ENCODE measurements at regions not wholly inside any gene's neighbourhood (a gene's known extent, or its start where the extent isn't known, plus 50 kb on each side); places are given as distances from the start of the nearest gene placed in this dataset.

DNA sequence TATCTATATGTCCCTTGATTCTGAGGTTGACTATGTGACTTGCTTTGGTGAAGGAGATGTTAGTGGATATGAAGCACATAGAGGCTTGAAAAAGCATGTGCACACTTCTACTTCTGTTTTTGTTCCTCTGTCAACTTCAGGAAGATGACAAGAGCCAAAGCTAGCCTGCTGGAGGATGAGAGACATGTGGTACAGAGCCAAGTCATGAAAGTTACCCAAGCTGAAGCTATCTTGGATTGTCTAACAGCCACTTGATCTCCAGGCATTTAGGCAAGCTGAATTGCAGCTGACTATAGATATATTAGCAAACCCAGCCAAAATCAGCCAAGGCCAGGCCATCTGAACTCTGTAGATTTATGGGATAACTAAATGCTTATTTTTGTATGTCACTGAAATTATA, 70.8 kb upstream of the DYNLT3 start:
- no peak for ATAC-seq
- BruUV-seq (replicated peaks) = no TSS peak
- Histone ChIP-seq H3K79me2 (ENCODE audit: control insufficient read depth, insufficient read depth, low read length) (no peaks in the 10 kb centered on the region), H3K4me2 (ENCODE audit: control insufficient read depth, insufficient read depth) (no peak overlapping the region), H3K4me1 (ENCODE audit: control insufficient read depth, insufficient read depth, low read length) (no peaks in the 10 kb centered on the region), H4K20me1 (ENCODE audit: control insufficient read depth, insufficient read depth) (no peaks in the 10 kb centered on the region), H2AFZ (ENCODE audit: control insufficient read depth, low read depth, low read length) (no peak overlapping the region), H3K27me3 (replicated peaks in 1 of 2; ENCODE audit: control insufficient read depth in 2 of 2, insufficient read depth in 2 of 2, low read length in 1 of 2) (no peaks in the 10 kb centered on the region), H3K27ac (ENCODE audit: control insufficient read depth, insufficient read depth) (no peak overlapping the region), H3K4me3 (no peak overlapping the region), H3K9ac (ENCODE audit: control insufficient read depth, insufficient read depth, low read length) (no peak overlapping the region), H3K36me3 (ENCODE audit: control insufficient read depth in 2 of 2, insufficient read depth in 2 of 2, low read length in 1 of 2) (no peaks in the 10 kb centered on the region), H3K9me3 (replicated peaks; ENCODE audit: control insufficient read depth, insufficient read depth, low read length) (no peaks in the 10 kb centered on the region)
- no peak for TF ChIP-seq SMC3 (IDR thresholded peaks at IDR 0.05; ENCODE audit: borderline replicate concordance, low read length)
- DNase-seq (ENCODE audit: low read depth, low spot score) = no peak
- POLR2A ChIA-PET = no interaction called here
- intact Hi-C loops (cut with micrococcal nuclease; ENCODE audit: unreplicated experiment) = no loop called here
- CTCF ChIA-PET = no interaction called here
- no peak for FAIRE-seq
- in situ Hi-C loops (cut with MboI) = no loop called here
- SMC1A ChIA-PET (ENCODE audit: uncharacterized antibody, unreplicated experiment) = interaction anchor here (1.2 to 1.7 kb wide), 2 partner anchors 8 to 249 kb away, joined by 4 read pairs; no protein-coding TSS in a partner anchor
- RAD21 ChIA-PET (ENCODE audit: unreplicated experiment) = no interaction called here

DNA sequence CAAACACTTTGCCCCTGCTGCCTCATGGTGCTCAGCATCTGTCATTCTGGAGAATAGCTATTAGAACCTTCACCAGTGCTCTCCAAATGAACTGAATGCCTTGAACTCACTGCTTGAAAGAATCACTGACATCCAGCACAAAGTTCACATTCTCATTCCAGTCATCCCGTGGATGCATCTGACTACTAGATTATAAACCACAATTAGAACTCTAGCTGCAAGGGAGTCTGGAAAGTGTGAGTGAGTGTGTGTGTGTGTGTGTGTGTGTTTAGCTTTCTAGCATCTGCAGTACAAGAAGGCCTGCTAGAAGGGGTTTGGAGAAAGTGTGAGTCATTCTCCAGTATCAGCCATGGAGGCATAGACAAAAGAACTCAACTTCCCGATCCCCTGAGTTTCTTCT, 71.3 kb upstream of the DYNLT3 start:
- Histone ChIP-seq H3K79me2 (ENCODE audit: control insufficient read depth, insufficient read depth, low read length) (no peaks in the 10 kb centered on the region), H3K27me3 (replicated peaks in 1 of 2; ENCODE audit: control insufficient read depth in 2 of 2, insufficient read depth in 2 of 2, low read length in 1 of 2) (no peaks in the 10 kb centered on the region), H3K27ac (ENCODE audit: control insufficient read depth, insufficient read depth) (no peak overlapping the region), H3K9ac (ENCODE audit: control insufficient read depth, insufficient read depth, low read length) (no peak overlapping the region), H4K20me1 (ENCODE audit: control insufficient read depth, insufficient read depth) (no peaks in the 10 kb centered on the region), H2AFZ (ENCODE audit: control insufficient read depth, low read depth, low read length) (no peak overlapping the region), H3K36me3 (ENCODE audit: control insufficient read depth in 2 of 2, insufficient read depth in 2 of 2, low read length in 1 of 2) (no peaks in the 10 kb centered on the region), H3K4me1 (ENCODE audit: control insufficient read depth, insufficient read depth, low read length) (no peaks in the 10 kb centered on the region), H3K4me3 (no peak overlapping the region), H3K4me2 (ENCODE audit: control insufficient read depth, insufficient read depth) (no peak overlapping the region), H3K9me3 (replicated peaks; ENCODE audit: control insufficient read depth, insufficient read depth, low read length) (no peaks in the 10 kb centered on the region)
- ATAC-seq = no peak
- no peak for DNase-seq (ENCODE audit: low read depth, low spot score)
- ChIA-PET RAD21 (ENCODE audit: unreplicated experiment) (no interaction called here), SMC1A (ENCODE audit: uncharacterized antibody, unreplicated experiment) (interaction anchor here (0.8 to 1.7 kb wide), 2 partner anchors 11 to 248 kb away, joined by 3 to 4 read pairs; no protein-coding TSS in a partner anchor), CTCF (no interaction called here), POLR2A (no interaction called here)
- BruUV-seq (replicated peaks) = no TSS peak
- no peak for FAIRE-seq
- intact Hi-C loops (cut with micrococcal nuclease; ENCODE audit: unreplicated experiment) = no loop called here
- 4% methylated on average over 2 of the region's 2 CpGs for WGBS (ENCODE audit: insufficient coverage, insufficient replicate concordance, low lambda C conversion rate, missing lambda C conversion rate)
- in situ Hi-C loops (cut with MboI) = no loop called here
- TF ChIP-seq YBX1 (IDR thresholded peaks at IDR 0.05) (no peak), NKRF (conservative IDR thresholded peaks at IDR 0.05) (no peak), RAD21 (IDR thresholded peaks at IDR 0.05; ENCODE audit: insufficient read depth, low read depth, low read length) (no peak)
- TF ChIP-seq, protein P1, sequence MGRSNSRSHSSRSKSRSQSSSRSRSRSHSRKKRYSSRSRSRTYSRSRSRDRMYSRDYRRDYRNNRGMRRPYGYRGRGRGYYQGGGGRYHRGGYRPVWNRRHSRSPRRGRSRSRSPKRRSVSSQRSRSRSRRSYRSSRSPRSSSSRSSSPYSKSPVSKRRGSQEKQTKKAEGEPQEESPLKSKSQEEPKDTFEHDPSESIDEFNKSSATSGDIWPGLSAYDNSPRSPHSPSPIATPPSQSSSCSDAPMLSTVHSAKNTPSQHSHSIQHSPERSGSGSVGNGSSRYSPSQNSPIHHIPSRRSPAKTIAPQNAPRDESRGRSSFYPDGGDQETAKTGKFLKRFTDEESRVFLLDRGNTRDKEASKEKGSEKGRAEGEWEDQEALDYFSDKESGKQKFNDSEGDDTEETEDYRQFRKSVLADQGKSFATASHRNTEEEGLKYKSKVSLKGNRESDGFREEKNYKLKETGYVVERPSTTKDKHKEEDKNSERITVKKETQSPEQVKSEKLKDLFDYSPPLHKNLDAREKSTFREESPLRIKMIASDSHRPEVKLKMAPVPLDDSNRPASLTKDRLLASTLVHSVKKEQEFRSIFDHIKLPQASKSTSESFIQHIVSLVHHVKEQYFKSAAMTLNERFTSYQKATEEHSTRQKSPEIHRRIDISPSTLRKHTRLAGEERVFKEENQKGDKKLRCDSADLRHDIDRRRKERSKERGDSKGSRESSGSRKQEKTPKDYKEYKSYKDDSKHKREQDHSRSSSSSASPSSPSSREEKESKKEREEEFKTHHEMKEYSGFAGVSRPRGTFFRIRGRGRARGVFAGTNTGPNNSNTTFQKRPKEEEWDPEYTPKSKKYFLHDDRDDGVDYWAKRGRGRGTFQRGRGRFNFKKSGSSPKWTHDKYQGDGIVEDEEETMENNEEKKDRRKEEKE (IDR thresholded peaks at IDR 0.05) = no peak
- TF ChIP-seq, protein P2, sequence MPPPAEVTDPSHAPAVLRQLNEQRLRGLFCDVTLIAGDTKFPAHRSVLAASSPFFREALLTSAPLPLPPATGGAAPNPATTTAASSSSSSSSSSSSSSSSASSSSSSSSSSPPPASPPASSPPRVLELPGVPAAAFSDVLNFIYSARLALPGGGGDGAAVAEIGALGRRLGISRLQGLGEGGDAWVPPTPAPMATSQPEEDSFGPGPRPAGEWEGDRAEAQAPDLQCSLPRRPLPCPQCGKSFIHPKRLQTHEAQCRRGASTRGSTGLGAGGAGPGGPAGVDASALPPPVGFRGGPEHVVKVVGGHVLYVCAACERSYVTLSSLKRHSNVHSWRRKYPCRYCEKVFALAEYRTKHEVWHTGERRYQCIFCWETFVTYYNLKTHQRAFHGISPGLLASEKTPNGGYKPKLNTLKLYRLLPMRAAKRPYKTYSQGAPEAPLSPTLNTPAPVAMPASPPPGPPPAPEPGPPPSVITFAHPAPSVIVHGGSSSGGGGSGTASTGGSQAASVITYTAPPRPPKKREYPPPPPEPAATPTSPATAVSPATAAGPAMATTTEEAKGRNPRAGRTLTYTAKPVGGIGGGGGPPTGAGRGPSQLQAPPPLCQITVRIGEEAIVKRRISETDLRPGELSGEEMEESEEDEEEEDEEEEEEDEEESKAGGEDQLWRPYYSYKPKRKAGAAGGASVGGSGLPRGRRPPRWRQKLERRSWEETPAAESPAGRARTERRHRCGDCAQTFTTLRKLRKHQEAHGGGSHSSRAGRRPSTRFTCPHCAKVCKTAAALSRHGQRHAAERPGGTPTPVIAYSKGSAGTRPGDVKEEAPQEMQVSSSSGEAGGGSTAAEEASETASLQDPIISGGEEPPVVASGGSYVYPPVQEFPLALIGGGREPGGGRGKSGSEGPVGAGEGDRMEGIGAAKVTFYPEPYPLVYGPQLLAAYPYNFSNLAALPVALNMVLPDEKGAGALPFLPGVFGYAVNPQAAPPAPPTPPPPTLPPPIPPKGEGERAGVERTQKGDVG (CRISPR knock-in tag; IDR thresholded peaks at IDR 0.05) = no peak

Measured in GM12878 (cell line).